Trophoblast cell (in vitro differentiated cells and primary cell): ENCODE measurements at regions not wholly inside any gene's neighbourhood (a gene's known extent, or its start where the extent isn't known, plus 50 kb on each side); places are given as distances from the start of the nearest gene placed in this dataset.

Experiments used
- DNase-seq, 2 donors: peaks; one replicate each; pipeline ENCODE4 v3.0.0-alpha.2; 2016
- H2AFZ ChIP-seq: 2 replicates; pipeline ENCODE4 v1.6.1; 2013; ENCODE audit warnings: low read length, moderate library complexity, mild to moderate bottlenecking; ENCODE audit not compliant: insufficient read depth, poor library complexity
- H2AK5ac ChIP-seq: 2 replicates; pipeline ENCODE4 v1.6.1; 2013; ENCODE audit warnings: mild to moderate bottlenecking, low read length
- H2BK120ac ChIP-seq: 2 replicates; pipeline ENCODE4 v1.6.1; 2013; ENCODE audit warnings: low read length, mild to moderate bottlenecking, moderate library complexity; ENCODE audit not compliant: insufficient read depth, poor library complexity
- H2BK12ac ChIP-seq: 2 replicates; pipeline ENCODE4 v1.6.1; 2013; ENCODE audit warnings: mild to moderate bottlenecking, low read length, moderate library complexity
- H2BK5ac ChIP-seq: 2 replicates; pipeline ENCODE4 v1.6.1; 2013; ENCODE audit warnings: low read length, low read depth, moderate library complexity, mild to moderate bottlenecking; ENCODE audit not compliant: poor library complexity
- H3K14ac ChIP-seq: 2 replicates; pipeline ENCODE4 v1.6.1; 2013; ENCODE audit warnings: mild to moderate bottlenecking, low read length
- H3K18ac ChIP-seq: 2 replicates; pipeline ENCODE4 v1.6.1; 2013; ENCODE audit warnings: mild to moderate bottlenecking, low read length
- H3K23ac ChIP-seq: 2 replicates; pipeline ENCODE4 v1.6.1; 2013; ENCODE audit warnings: low read length
- H3K27ac ChIP-seq: 2 replicates; pipeline ENCODE4 v1.5.1; 2013; ENCODE audit warnings: low read depth, mild to moderate bottlenecking, inconsistent platforms, low read length, moderate library complexity
- H3K27me3 ChIP-seq: 2 replicates; pipeline ENCODE4 v1.6.1; 2013; ENCODE audit warnings: inconsistent platforms, mild to moderate bottlenecking, low read length, moderate library complexity; ENCODE audit not compliant: insufficient read depth
- H3K36me3 ChIP-seq, 2 experiments: 1 replicate in 1 of 2; 2 replicates in 1 of 2; pipeline ENCODE4 v1.6.1; 2013; ENCODE audit warnings: low read length in 2 of 2, mild to moderate bottlenecking in 2 of 2, moderate library complexity in 1 of 2; ENCODE audit not compliant: insufficient read depth in 2 of 2, control insufficient read depth in 1 of 2
- H3K4ac ChIP-seq: 2 replicates; pipeline ENCODE4 v1.6.1; 2013; ENCODE audit warnings: low read depth, mild to moderate bottlenecking, low read length, moderate library complexity
- H3K4me1 ChIP-seq, 2 experiments: 1 replicate in 1 of 2; 2 replicates in 1 of 2; pipeline ENCODE4 v1.6.1; 2013; ENCODE audit warnings: low read length in 2 of 2, mild to moderate bottlenecking in 2 of 2, moderate library complexity in 1 of 2; ENCODE audit not compliant: insufficient read depth in 2 of 2, control insufficient read depth in 1 of 2
- H3K4me2 ChIP-seq: 2 replicates; pipeline ENCODE4 v1.6.1; 2013; ENCODE audit warnings: inconsistent platforms, mild to moderate bottlenecking, low read length, moderate library complexity
- H3K4me3 ChIP-seq: 2 replicates; pipeline ENCODE4 v1.5.1; 2013; ENCODE audit warnings: mild to moderate bottlenecking, low read depth, low read length, inconsistent platforms
- H3K79me1 ChIP-seq: one replicate; pipeline ENCODE4 v1.6.1; 2013; ENCODE audit warnings: low read length
- H3K79me2 ChIP-seq: 2 replicates; pipeline ENCODE4 v1.6.1; 2013; ENCODE audit warnings: low read length, mild to moderate bottlenecking; ENCODE audit not compliant: control insufficient read depth, insufficient read depth, poor library complexity
- H3K9ac ChIP-seq: 2 replicates; pipeline ENCODE4 v1.6.1; 2013; ENCODE audit warnings: mild to moderate bottlenecking, low read length
- H3K9me3 ChIP-seq: 2 replicates; pipeline ENCODE4 v1.6.1; 2013; ENCODE audit warnings: low read depth, mild to moderate bottlenecking, control low read depth, inconsistent platforms, low read length; ENCODE audit not compliant: insufficient read depth
- H4K12ac ChIP-seq: 2 replicates; pipeline ENCODE4 v1.6.1; 2013; ENCODE audit warnings: low read depth, mild to moderate bottlenecking, low read length, moderate library complexity
- H4K8ac ChIP-seq: 2 replicates; pipeline ENCODE4 v1.6.1; 2013; ENCODE audit warnings: low read depth, mild to moderate bottlenecking, low read length, moderate library complexity
- H4K91ac ChIP-seq: one replicate; pipeline ENCODE4 v1.6.1; 2013; ENCODE audit warnings: low read depth, mild to moderate bottlenecking, low read length, moderate library complexity
- WGBS: extraction: QIAGEN DNeasy Blood & Tissue Kit; methylation state at CpG from one replicate; pipeline ENCODE4 v1.1.7; 2013; ENCODE audit warnings: missing lambda C conversion rate; ENCODE audit not compliant: insufficient read length, insufficient coverage; ENCODE audit errors: extremely low coverage; 5-methylcytosine and 5-hydroxymethylcytosine counted together

DNA sequence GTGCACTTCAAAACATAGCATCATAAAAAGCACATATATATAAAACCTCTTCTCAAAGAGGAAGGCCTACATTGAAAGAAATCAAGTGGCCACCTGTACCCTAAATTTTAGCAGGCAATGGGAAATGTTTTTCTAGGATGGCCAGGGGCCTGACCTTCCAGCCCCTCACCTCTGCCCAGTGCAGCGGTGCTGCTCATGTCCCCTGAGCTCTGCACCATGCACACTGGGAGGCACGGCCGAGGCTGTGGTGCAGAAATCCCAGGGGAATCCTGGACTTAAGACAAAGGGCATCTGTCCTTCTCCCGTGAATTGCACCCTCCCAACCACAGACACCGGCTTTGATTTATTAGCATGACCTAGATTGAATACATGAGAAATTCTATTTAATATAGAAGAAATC is 551.4 kb downstream of the GLRX3 start:
- Histone ChIP-seq H3K4me3 (no peak overlapping the region), H3K36me3 (no peaks in the 10 kb centered on the region), H3K4me2 (no peak overlapping the region), H3K14ac (no peak overlapping the region), H3K27me3 (no peaks in the 10 kb centered on the region), H3K79me2 (no peaks in the 10 kb centered on the region), H4K91ac (no peak overlapping the region), H2AFZ (no peak overlapping the region), H2BK120ac (no peak overlapping the region), H3K4ac (no peak overlapping the region), H4K8ac (no peak overlapping the region), H3K79me1 (no peaks in the 10 kb centered on the region), H3K9ac (no peak overlapping the region), H3K9me3 (peaks cover 1% of the 10 kb centered on the region), H3K4me1 (no peaks in the 10 kb centered on the region), H2BK5ac (no peak overlapping the region), H3K23ac (no peak overlapping the region), H3K27ac (no peak overlapping the region), H3K18ac (no peak overlapping the region), H2AK5ac (no peak overlapping the region), H2BK12ac (no peak overlapping the region), H4K12ac (no peak overlapping the region)
- WGBS = no CpG with 5 or more reads among the region's 5 CpGs
- DNase-seq = no peak

DNA sequence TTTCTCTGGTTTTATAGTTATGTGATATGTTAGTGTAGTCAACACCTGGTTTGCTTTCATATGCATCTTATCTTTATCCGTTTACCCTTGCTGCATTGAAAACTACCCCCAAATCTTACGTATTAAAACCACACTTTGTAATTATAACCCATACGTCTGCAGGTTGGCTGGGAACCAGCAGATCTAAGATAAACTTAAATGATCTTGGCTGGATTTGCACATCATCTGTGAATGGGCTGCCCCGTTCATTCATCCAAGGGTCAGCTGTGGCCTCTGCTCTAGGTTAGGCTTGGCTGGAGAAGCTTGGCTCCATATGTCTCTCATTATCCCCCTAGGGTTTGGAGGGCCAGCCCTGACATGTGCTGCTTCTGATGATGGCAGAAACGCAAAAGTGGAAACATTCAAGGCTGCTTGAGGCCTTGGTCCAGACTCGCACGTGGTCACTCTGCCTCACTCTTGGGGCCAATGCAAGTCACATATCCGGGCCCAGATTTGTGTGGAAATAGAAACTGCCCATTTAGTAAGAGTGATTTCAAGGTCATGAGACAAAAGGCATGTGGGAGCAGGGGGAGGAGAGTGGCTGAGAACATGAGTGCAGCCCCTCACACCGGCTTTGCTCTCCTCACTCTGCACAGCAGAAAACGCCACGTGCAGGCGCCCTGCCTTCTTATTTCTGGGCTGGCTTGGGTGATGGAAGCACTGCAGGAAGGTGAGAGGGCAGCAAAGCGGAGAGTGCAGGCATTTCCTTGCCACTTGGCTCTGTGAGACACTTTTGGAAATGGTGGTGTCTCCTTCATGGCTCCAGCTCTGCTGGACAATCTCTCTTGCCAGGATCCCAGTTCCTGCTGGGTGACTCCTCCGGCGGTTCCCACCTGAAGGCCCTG is 553.8 kb downstream of the GLRX3 start:
- no peak overlapping the region for H3K4ac ChIP-seq
- H2AFZ ChIP-seq = no peak overlapping the region
- H3K23ac ChIP-seq = no peak overlapping the region
- peak overlapping the region; percentile 17 for H2BK5ac ChIP-seq
- H3K9ac ChIP-seq = no peak overlapping the region
- WGBS = no CpG with 5 or more reads among the region's 15 CpGs
- no peak for DNase-seq
- no peak overlapping the region for H3K14ac ChIP-seq
- no peak overlapping the region for H2AK5ac ChIP-seq
- H2BK120ac ChIP-seq = no peak overlapping the region
- H3K27ac ChIP-seq = no peak overlapping the region
- H4K8ac ChIP-seq = no peak overlapping the region
- H3K79me1 ChIP-seq = no peaks in the 10 kb centered on the region
- no peak overlapping the region for H3K4me2 ChIP-seq
- H3K4me3 ChIP-seq = no peak overlapping the region
- no peaks in the 10 kb centered on the region for H3K27me3 ChIP-seq
- H4K91ac ChIP-seq = no peak overlapping the region
- H3K18ac ChIP-seq = no peak overlapping the region
- no peak overlapping the region for H2BK12ac ChIP-seq
- no peaks in the 10 kb centered on the region for H3K79me2 ChIP-seq
- H3K4me1 ChIP-seq = no peaks in the 10 kb centered on the region
- H3K9me3 ChIP-seq = peaks cover 1% of the 10 kb centered on the region
- no peak overlapping the region for H4K12ac ChIP-seq
- H3K36me3 ChIP-seq = no peaks in the 10 kb centered on the region

DNA sequence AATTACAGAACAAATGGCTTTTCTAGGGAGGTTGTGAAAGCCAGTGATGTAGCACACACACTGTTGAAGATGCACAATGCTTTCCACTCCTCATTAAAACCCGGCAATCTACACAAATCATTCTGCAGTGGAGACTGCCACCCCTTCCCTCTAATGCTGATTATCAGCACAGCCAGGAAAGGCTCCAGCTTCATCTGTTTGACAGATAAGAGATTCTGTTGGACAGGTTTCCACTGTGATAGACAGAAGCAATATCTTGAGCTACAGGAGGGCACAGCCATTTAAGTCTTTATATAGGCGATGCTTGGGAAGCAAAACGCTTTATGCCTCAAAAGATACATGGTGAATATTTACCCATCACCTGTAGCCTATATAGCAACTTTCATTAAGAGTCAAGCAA is 555.6 kb downstream of the GLRX3 start:
- no peak overlapping the region for H3K4me3 ChIP-seq
- H3K4ac ChIP-seq = no peak overlapping the region
- no peak overlapping the region for H2BK5ac ChIP-seq
- no peak overlapping the region for H3K18ac ChIP-seq
- no peak overlapping the region for H2AFZ ChIP-seq
- H3K9ac ChIP-seq = no peak overlapping the region
- H3K4me2 ChIP-seq = no peak overlapping the region
- no peak overlapping the region for H2AK5ac ChIP-seq
- no peak overlapping the region for H3K14ac ChIP-seq
- no peak overlapping the region for H4K12ac ChIP-seq
- H3K23ac ChIP-seq = no peak overlapping the region
- no peak for DNase-seq
- WGBS = no CpG with 5 or more reads among the region's 3 CpGs
- H3K27me3 ChIP-seq = no peaks in the 10 kb centered on the region
- no peaks in the 10 kb centered on the region for H3K79me1 ChIP-seq
- H3K36me3 ChIP-seq = no peaks in the 10 kb centered on the region
- no peak overlapping the region for H3K27ac ChIP-seq
- H3K79me2 ChIP-seq = no peaks in the 10 kb centered on the region
- H4K8ac ChIP-seq = no peak overlapping the region
- no peaks in the 10 kb centered on the region for H3K4me1 ChIP-seq
- H3K9me3 ChIP-seq = peaks cover 1% of the 10 kb centered on the region
- H2BK12ac ChIP-seq = no peak overlapping the region
- no peak overlapping the region for H2BK120ac ChIP-seq
- no peak overlapping the region for H4K91ac ChIP-seq

DNA sequence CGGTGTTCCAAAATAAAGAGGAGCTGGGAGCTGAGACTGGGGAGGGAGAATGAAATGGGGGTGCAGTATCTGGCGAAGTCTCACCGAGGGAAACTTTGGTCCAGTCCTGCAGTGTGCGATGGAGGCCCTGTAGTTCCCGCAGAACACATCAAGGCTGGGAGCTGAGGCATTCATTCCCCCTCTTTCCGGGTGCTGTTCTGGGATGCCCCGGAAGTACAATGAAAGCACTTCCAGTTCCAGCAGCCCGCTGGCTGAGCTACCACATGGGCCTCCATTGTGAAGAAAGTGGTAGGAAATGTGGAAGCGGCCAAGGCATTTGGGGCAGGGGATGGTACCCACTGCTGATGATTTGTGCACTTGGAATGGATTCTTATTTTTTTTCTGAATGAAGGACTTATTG is 560.7 kb downstream of the GLRX3 start:
- Histone ChIP-seq H3K27ac (no peak overlapping the region), H3K18ac (no peak overlapping the region), H3K14ac (no peak overlapping the region), H3K9me3 (no peaks in the 10 kb centered on the region), H3K4me1 (no peaks in the 10 kb centered on the region), H3K36me3 (no peaks in the 10 kb centered on the region), H2BK12ac (no peak overlapping the region), H2BK5ac (no peak overlapping the region), H3K27me3 (no peaks in the 10 kb centered on the region), H3K4me2 (no peak overlapping the region), H3K4me3 (no peak overlapping the region), H3K23ac (no peak overlapping the region), H3K4ac (no peak overlapping the region), H3K9ac (no peak overlapping the region), H3K79me1 (no peaks in the 10 kb centered on the region), H4K8ac (no peak overlapping the region), H3K79me2 (no peaks in the 10 kb centered on the region), H2AFZ (no peak overlapping the region), H4K91ac (no peak overlapping the region), H4K12ac (no peak overlapping the region), H2BK120ac (no peak overlapping the region), H2AK5ac (no peak overlapping the region)
- DNase-seq = no peak
- WGBS = no CpG with 5 or more reads among the region's 9 CpGs
